ENCODE measurements at regions not wholly inside any gene's neighbourhood (a gene's known extent, or its start where the extent isn't known, plus 50 kb on each side); places are given as distances from the start of the nearest gene placed in this dataset.

GRCh38 chr10:31590023-31590800 is 271.2 kb downstream of the ZEB1 start:
- TF ChIP-seq ZFX (IDR thresholded peaks at IDR 0.05) (no peak), CTCF (conservative IDR thresholded peaks at IDR 0.05) (no peak)
- H3K27ac ChIP-seq, result no peak overlapping the region

DNA sequence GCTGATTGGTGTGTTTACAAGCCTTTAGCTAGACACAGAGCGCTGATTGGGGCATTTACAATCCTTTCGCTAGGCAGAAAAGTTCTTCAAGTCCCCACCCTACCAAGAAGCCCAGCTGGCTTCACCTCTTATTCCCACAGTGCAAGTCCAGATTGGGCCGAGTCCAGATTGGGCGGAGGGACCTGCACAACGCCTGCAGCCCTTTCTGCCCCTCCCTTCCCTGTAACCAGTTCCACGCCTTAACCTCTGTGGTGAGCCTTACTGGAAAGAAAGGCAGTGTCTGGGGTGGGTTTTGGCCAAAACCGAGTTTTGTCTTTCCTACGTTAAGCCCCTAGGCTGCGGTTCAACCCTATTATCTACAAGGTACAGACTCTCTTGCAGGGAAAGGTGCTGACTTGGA is 268.7 kb downstream of the ZEB1 start:
- no peak for TF ChIP-seq ZFX (IDR thresholded peaks at IDR 0.05)
- TF ChIP-seq CTCF (conservative IDR thresholded peaks at IDR 0.05), result no peak
- H3K27ac ChIP-seq, result no peak overlapping the region

DNA sequence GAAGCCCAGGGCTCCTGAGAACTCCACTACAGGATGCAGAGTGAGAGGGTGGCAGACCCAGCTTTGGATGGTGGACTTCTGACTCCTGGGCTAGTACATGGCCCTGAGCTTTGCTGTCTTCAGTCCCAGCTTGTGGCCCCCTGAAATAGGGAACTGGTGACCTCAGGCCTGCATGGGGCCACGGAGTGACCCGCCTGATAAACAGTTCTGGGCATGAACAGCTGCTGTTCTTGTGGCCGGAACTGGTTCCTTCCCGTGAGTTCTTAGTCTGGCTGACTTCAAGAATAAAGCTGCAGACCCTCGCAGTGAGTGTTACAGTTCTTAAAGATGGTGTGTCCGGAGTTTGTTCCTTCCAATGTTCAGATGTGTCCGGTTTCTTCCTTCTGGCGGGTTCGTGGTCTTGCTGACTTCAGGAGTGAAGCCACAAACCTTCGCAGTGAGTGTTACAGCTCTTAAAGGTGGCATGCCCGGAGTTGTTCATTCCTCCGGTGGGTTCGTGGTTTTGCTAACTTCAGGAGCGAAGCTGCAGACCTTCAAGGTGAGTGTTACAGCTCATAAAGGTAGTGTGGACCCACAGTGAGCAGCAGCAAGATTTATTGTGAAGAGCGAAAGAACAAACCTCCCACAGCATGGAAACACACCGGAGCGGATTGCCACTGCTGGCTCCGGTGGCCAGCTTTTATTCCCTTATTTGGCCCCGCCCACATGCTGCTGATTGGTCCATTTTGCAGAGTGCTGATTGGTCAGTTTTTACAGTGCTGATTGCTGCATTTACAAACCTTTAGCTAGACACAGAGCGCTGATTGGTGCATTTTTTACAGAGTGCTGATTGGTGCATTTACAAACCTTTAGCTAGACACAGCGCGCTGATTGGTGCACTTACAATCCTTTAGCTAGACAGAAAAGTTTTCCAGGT is 268.0 kb downstream of the ZEB1 start:
- TF ChIP-seq CTCF (conservative IDR thresholded peaks at IDR 0.05) (no peak), ZFX (IDR thresholded peaks at IDR 0.05) (no peak)
- H3K27ac ChIP-seq, result no peak overlapping the region

- no peak overlapping the region for H3K27ac ChIP-seq
- no peak for TF ChIP-seq CTCF (conservative IDR thresholded peaks at IDR 0.05)
- TF ChIP-seq ZFX (IDR thresholded peaks at IDR 0.05), result no peak
Measured at GRCh38 chr10:31584876-31585275, 265.9 kb downstream of the ZEB1 start.

- TF ChIP-seq ZFX (IDR thresholded peaks at IDR 0.05) (no peak), CTCF (conservative IDR thresholded peaks at IDR 0.05) (no peak)
- H3K27ac ChIP-seq, result no peak overlapping the region
Measured at GRCh38 chr10:31584098-31584631, 265.1 kb downstream of the ZEB1 start.

GRCh38 chr10:31583293-31583692 is 264.3 kb downstream of the ZEB1 start:
- peak overlapping the region; percentile 4 for H3K27ac ChIP-seq
- TF ChIP-seq CTCF (conservative IDR thresholded peaks at IDR 0.05), result no peak
